DOHH2 (cell line): ENCODE measurements at regions not wholly inside any gene's neighbourhood (a gene's known extent, or its start where the extent isn't known, plus 50 kb on each side); places are given as distances from the start of the nearest gene placed in this dataset.

Experiments used
- H3F3A ChIP-seq: fragments of 200-600 bp; sonication (generic), shearing (Covaris generic); 2 replicates; pipeline ENCODE4 v1.6.0; 2016; ENCODE audit warnings: antibody characterized with exemption, mild to moderate bottlenecking; ENCODE audit not compliant: control insufficient read depth, insufficient read depth
- H3K27ac ChIP-seq: fragments of 200-600 bp; sonication (generic); 2 replicates; pipeline ENCODE4 v1.5.1; 2014; ENCODE audit warnings: low read depth, mild to moderate bottlenecking, low read length, moderate library complexity
- H3K27me3 ChIP-seq: fragments of 200-600 bp; sonication (generic); 2 replicates; pipeline ENCODE4 v1.6.1; 2014; ENCODE audit warnings: mild to moderate bottlenecking, low read length, mixed read lengths; ENCODE audit not compliant: control insufficient read depth
- H3K36me3 ChIP-seq: fragments of 200-600 bp; sonication (generic); 2 replicates; pipeline ENCODE4 v1.6.1; 2014; ENCODE audit warnings: mild to moderate bottlenecking, low read length, moderate library complexity, mixed read lengths; ENCODE audit not compliant: control insufficient read depth
- H3K4me1 ChIP-seq: fragments of 200-600 bp; sonication (generic); 2 replicates; pipeline ENCODE4 v1.6.1; 2014; ENCODE audit warnings: mild to moderate bottlenecking, low read length, mixed read lengths; ENCODE audit not compliant: control insufficient read depth
- H3K4me2 ChIP-seq: fragments of 200-600 bp; sonication (generic); 2 replicates; pipeline ENCODE4 v1.6.0; 2014; ENCODE audit warnings: mild to moderate bottlenecking, low read length, moderate library complexity
- H3K4me3 ChIP-seq: fragments of 200-600 bp; sonication (generic); 2 replicates; pipeline ENCODE4 v1.5.1; 2014; ENCODE audit warnings: mild to moderate bottlenecking, low read length, mixed read lengths
- H3K79me2 ChIP-seq: fragments of 200-600 bp; sonication (generic); 2 replicates; pipeline ENCODE4 v1.6.1; 2014; ENCODE audit warnings: mild to moderate bottlenecking, low read length, mixed read lengths; ENCODE audit not compliant: control insufficient read depth
- H3K9me2 ChIP-seq: fragments of 200-600 bp; sonication (generic); replicated peaks from 2 replicates; pipeline ENCODE4 v1.6.1; 2014; ENCODE audit warnings: mild to moderate bottlenecking, low read length, mixed read lengths; ENCODE audit not compliant: control insufficient read depth
- H3K9me3 ChIP-seq: fragments of 200-600 bp; sonication (generic); 2 replicates; pipeline ENCODE4 v1.6.1; 2014; ENCODE audit warnings: antibody characterized with exemption, low read length, mixed read lengths; ENCODE audit not compliant: control insufficient read depth, insufficient read depth
- H4K20me1 ChIP-seq: fragments of 200-600 bp; sonication (generic); 2 replicates; pipeline ENCODE4 v1.6.0; 2014; ENCODE audit warnings: low read depth, mild to moderate bottlenecking, antibody characterized with exemption, low read length, moderate library complexity; ENCODE audit not compliant: control insufficient read depth, insufficient read depth
- EZH2phosphoT487 ChIP-seq: fragments of 200-600 bp; sonication (generic); IDR thresholded peaks from 2 replicates; pipeline ENCODE4 v1.6.1; 2017; ENCODE audit warnings: borderline replicate concordance, mild to moderate bottlenecking, antibody characterized with exemption, low read length, moderate library complexity, mixed read lengths
- TF ChIP-seq, protein P1 (sequence below): fragments of 200-600 bp; sonication (generic); IDR thresholded peaks from one replicate; pipeline ENCODE4 v1.5.1; 2014; ENCODE audit warnings: antibody characterized with exemption, mild to moderate bottlenecking, low read depth, low read length; ENCODE audit not compliant: poor library complexity, severe bottlenecking

DNA sequence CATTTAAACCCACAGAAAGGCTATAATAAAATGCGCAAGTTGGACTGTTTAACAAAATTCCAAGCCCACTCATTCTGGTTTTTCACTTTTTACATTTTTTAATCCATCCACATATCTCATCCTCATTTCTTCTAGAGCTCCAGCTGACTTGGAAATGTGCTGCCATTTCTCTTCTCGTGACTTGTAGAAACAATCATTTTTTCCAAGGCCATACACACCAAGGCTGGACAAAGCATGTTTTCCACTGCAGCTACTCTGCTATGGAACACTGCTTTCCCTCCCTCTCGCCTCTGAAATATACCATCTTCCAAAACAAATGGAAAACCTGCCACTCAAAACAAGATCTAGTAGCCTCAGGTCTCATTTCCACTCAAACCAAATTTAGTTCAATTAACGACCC, 141.1 kb downstream of the ESM1 start:
- Histone ChIP-seq H3K27me3 (no peaks in the 10 kb centered on the region), H3K9me2 (no peaks in the 10 kb centered on the region), H3F3A (no peaks in the 10 kb centered on the region), H3K36me3 (no peaks in the 10 kb centered on the region), H3K79me2 (no peaks in the 10 kb centered on the region), H3K4me3 (no peak overlapping the region), H3K4me2 (no peak overlapping the region), H4K20me1 (no peaks in the 10 kb centered on the region), H3K4me1 (no peaks in the 10 kb centered on the region), H3K9me3 (no peaks in the 10 kb centered on the region), H3K27ac (no peak overlapping the region)
- TF ChIP-seq, protein P1, sequence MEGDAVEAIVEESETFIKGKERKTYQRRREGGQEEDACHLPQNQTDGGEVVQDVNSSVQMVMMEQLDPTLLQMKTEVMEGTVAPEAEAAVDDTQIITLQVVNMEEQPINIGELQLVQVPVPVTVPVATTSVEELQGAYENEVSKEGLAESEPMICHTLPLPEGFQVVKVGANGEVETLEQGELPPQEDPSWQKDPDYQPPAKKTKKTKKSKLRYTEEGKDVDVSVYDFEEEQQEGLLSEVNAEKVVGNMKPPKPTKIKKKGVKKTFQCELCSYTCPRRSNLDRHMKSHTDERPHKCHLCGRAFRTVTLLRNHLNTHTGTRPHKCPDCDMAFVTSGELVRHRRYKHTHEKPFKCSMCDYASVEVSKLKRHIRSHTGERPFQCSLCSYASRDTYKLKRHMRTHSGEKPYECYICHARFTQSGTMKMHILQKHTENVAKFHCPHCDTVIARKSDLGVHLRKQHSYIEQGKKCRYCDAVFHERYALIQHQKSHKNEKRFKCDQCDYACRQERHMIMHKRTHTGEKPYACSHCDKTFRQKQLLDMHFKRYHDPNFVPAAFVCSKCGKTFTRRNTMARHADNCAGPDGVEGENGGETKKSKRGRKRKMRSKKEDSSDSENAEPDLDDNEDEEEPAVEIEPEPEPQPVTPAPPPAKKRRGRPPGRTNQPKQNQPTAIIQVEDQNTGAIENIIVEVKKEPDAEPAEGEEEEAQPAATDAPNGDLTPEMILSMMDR, result no peak
- no peak for TF ChIP-seq EZH2phosphoT487

DNA sequence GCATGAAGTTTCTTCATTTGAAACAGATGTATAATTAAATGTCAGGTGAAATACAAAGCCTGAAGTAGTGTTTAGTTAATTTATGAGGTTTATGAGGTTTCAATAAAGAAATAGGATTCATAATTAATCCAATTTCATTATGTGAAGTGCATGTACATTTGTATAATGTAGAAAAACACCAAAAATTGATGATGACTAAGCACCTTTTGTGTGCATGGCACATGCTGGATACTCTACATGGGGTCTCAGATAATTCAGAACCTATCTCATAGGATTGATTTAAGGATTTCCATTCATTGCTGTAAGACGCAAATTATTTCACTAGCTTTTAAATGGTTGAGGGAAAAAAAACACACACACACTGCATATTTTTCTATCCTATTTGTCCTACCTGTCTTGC, 143.9 kb downstream of the ESM1 start:
- Histone ChIP-seq H3K27ac (no peak overlapping the region), H4K20me1 (no peaks in the 10 kb centered on the region), H3K9me2 (no peaks in the 10 kb centered on the region), H3K27me3 (0 out of 2 replicates have a peak, but pooled peaks cover under 1% of the 10 kb centered on the region), H3K79me2 (no peaks in the 10 kb centered on the region), H3K9me3 (no peaks in the 10 kb centered on the region), H3K36me3 (no peaks in the 10 kb centered on the region), H3F3A (no peaks in the 10 kb centered on the region), H3K4me2 (no peak overlapping the region), H3K4me1 (no peaks in the 10 kb centered on the region), H3K4me3 (no peak overlapping the region)
- TF ChIP-seq, protein P1, result no peak
- no peak for TF ChIP-seq EZH2phosphoT487

DNA sequence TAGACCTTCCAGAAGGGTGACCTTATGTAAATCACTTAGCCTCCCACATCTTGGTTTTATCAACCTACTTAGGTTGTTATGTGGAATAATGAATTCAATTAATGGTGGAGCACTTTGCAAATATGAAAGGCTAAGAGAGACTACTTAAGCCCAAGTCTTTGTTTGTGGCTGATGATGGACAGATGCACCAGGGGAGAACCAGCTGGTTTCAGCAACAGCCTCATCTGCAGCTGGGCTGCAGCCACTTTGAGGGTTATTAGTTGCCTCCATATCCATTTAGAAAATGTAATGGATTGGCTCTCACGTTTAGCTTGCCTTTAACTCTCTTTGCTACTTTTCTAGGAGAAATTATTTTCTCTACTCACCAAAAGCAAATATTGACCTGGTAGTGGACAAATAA, 146.6 kb downstream of the ESM1 start:
- no peaks in the 10 kb centered on the region for H3K4me1 ChIP-seq
- H4K20me1 ChIP-seq, result no peaks in the 10 kb centered on the region
- no peaks in the 10 kb centered on the region for H3F3A ChIP-seq
- no peaks in the 10 kb centered on the region for H3K9me2 ChIP-seq
- H3K79me2 ChIP-seq, result no peaks in the 10 kb centered on the region
- no peaks in the 10 kb centered on the region for H3K36me3 ChIP-seq
- no peak overlapping the region for H3K4me3 ChIP-seq
- no peaks in the 10 kb centered on the region for H3K9me3 ChIP-seq
- no peak overlapping the region for H3K4me2 ChIP-seq
- no peak overlapping the region for H3K27ac ChIP-seq
- H3K27me3 ChIP-seq, result 0 out of 2 replicates have a peak, but pooled peaks cover 3% of the 10 kb centered on the region
- TF ChIP-seq, protein P1, result no peak
- no peak for TF ChIP-seq EZH2phosphoT487
